Tibial artery (tissue), 4 donors: ENCODE measurements at regions not wholly inside any gene's neighbourhood (a gene's known extent, or its start where the extent isn't known, plus 50 kb on each side); places are given as distances from the start of the nearest gene placed in this dataset.

Source experiments
- DNase-seq, 2 donors: peaks; one replicate each; pipeline ENCODE4 v3.0.0-alpha.2; 2019
- H3K27ac ChIP-seq, 2 donors: fragments of 200-600 bp; sonication (generic) in 1 of 2; 1 replicate in 1 of 2; 2 replicates in 1 of 2; pipeline ENCODE4 v1.5.1; 2018 to 2019; ENCODE audit warnings: mild to moderate bottlenecking in 1 of 2
- H3K27me3 ChIP-seq, 2 donors: fragments of 200-600 bp; sonication (generic) in 1 of 2; one replicate each; pipeline versions ENCODE4 v1.5.1 to v1.6.0; 2016 to 2019
- H3K36me3 ChIP-seq, 3 donors: fragments of 200-600 bp; sonication (generic) in 2 of 3; one replicate each; pipeline ENCODE4 v1.5.1; 2016 to 2019; ENCODE audit warnings: mild to moderate bottlenecking in 2 of 3
- H3K4me1 ChIP-seq, 4 donors: fragments of 200-600 bp; sonication (generic) in 2 of 4; 1 replicate in 3 of 4; 2 replicates in 1 of 4; pipeline ENCODE4 v1.5.1; 2016 to 2019
- H3K4me3 ChIP-seq, 2 donors: fragments of 200-600 bp; sonication (generic) in 1 of 2; 1 replicate in 1 of 2; 2 replicates in 1 of 2; pipeline ENCODE4 v1.5.1; 2018 to 2019; ENCODE audit warnings: mild to moderate bottlenecking in 2 of 2
- H3K9me3 ChIP-seq, 3 donors: fragments of 200-600 bp; sonication (generic) in 1 of 3; one replicate each; pipeline ENCODE4 v1.5.1; 2016 to 2019
- intact Hi-C: fragments of 100-400 bp; cut with DNase I; formaldehyde crosslinking; loops from one replicate; pipeline ENCODE4 v1.15.0; 2023; ENCODE audit warnings: low total_unique reads
- TF ChIP-seq, protein P1 (sequence below), 2 experiments: fragments of 200-600 bp in 1 of 2; fragments of 450-650 bp in 1 of 2; IDR thresholded peaks; one replicate each; pipeline ENCODE4 v1.5.1; 2017 to 2019; ENCODE audit warnings: antibody characterized with exemption in 2 of 2, mild to moderate bottlenecking in 1 of 2, moderate library complexity in 1 of 2

DNA sequence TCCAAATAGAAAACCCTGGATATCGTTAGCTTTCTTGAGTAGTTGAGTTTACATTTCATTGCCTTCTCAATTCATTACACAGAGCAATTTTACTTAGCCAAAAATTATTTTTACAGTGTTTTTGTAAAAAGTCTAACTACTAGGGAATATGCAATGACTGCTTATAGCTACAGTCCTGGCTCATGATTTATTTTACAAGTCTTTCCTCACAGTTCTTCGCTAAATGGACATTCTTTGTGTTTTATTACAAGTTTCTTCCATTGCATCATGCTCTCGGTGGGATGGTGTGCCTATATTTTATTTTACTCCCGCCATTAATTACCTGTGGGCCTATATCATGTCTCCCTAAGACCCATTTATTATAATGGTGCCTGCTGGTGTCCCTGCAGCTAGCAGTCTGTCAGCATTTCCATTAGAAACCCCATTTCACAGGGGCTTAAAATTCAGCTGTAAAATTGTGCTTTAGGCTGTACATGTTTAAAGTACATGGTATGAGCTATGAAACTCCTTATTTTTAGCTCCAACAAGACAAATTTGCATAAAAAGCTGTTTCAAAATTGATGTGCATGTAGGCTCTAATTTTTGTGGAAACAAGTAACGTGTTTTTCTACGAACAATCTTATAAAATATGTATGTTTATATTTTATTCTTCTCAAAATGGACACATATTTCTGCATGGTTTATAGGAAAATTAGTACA lies 227.4 kb downstream of the SLC7A11 start:
- no peak for DNase-seq
- TF ChIP-seq, protein P1, sequence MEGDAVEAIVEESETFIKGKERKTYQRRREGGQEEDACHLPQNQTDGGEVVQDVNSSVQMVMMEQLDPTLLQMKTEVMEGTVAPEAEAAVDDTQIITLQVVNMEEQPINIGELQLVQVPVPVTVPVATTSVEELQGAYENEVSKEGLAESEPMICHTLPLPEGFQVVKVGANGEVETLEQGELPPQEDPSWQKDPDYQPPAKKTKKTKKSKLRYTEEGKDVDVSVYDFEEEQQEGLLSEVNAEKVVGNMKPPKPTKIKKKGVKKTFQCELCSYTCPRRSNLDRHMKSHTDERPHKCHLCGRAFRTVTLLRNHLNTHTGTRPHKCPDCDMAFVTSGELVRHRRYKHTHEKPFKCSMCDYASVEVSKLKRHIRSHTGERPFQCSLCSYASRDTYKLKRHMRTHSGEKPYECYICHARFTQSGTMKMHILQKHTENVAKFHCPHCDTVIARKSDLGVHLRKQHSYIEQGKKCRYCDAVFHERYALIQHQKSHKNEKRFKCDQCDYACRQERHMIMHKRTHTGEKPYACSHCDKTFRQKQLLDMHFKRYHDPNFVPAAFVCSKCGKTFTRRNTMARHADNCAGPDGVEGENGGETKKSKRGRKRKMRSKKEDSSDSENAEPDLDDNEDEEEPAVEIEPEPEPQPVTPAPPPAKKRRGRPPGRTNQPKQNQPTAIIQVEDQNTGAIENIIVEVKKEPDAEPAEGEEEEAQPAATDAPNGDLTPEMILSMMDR (IDR thresholded peaks at IDR 0.05): no peak
- intact Hi-C loops: no loop called here
- Histone ChIP-seq H3K36me3 (no peaks in the 10 kb centered on the region), H3K4me3 (no peak overlapping the region), H3K9me3 (no peaks in the 10 kb centered on the region), H3K27me3 (no peaks in the 10 kb centered on the region), H3K4me1 (peaks cover 0 to 20% (median 1%) of the 10 kb centered on the region in 4 donors), H3K27ac (no peak overlapping the region)

DNA sequence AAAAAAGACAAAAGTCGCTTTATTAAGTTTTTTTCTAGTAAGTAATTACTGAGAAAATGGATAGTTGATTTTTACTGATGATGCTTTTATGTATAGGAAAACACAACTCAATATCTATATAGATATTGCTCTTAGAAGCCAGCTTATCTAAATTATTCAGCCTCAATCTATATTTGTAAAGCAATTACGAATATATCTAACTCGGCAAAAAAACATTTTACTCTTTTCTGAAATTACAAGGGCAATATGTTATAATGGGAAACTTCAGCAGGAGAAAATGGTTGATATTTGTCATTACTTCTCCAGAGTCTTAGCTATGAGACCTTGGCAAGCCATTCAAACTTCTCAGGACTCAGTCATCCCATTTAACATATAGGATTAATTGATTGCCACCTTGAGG lies 228.5 kb downstream of the SLC7A11 start:
- Histone ChIP-seq H3K27ac (no peak overlapping the region), H3K4me3 (no peak overlapping the region), H3K9me3 (no peaks in the 10 kb centered on the region), H3K27me3 (no peaks in the 10 kb centered on the region), H3K36me3 (no peaks in the 10 kb centered on the region), H3K4me1 (peaks cover 0 to 20% (median 1%) of the 10 kb centered on the region in 4 donors)
- no peak for DNase-seq
- TF ChIP-seq, protein P1 (IDR thresholded peaks at IDR 0.05): no peak
- intact Hi-C loops: no loop called here

DNA sequence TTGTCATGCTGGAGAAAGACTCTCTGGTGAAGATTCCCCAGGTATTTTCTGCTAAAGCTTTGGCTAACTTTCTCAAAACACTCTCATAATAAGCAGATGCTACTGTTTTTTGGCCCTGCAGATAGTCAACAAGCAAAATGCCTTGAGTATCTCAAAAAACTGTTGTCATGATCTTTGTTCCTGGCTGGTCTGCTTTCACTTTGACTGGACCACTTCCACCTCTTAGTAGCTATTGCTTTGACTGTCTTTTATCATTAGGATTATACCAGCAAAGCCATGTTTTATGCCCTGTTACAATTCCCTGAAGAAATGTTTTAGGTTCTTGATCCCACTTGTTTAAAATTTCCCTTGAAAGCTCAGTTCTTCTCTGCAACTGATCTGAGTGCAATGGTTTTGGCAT lies 231.5 kb downstream of the SLC7A11 start:
- no peak overlapping the region for H3K4me3 ChIP-seq
- H3K27me3 ChIP-seq: no peaks in the 10 kb centered on the region
- DNase-seq: no peak
- H3K36me3 ChIP-seq: no peaks in the 10 kb centered on the region
- intact Hi-C loops: no loop called here
- no peaks in the 10 kb centered on the region for H3K9me3 ChIP-seq
- H3K27ac ChIP-seq: no peak overlapping the region
- H3K4me1 ChIP-seq: peaks cover 0 to 17% (median 1%) of the 10 kb centered on the region in 4 donors
- TF ChIP-seq, protein P1 (IDR thresholded peaks at IDR 0.05): no peak

DNA sequence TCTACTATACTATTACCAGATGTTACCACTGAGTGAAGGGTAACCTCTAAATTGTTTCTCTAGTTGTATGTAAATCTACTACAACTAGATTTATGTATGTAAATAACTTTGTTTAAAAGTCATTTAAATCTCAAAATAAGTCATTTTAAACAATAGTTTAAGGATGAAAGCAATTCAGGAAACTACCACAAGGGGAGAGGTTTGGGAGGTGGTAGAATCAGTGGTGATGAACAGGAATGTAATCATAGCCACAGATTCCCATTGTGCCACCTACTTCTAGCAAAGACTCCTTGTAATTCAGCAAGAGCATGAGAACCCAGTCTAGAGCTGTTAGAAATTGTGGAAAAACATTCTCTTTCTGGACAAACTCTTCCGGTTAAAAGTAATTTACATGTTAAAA lies 234.6 kb downstream of the SLC7A11 start:
- Histone ChIP-seq H3K9me3 (no peaks in the 10 kb centered on the region), H3K27ac (no peak overlapping the region), H3K4me1 (no peaks in the 10 kb centered on the region), H3K27me3 (no peaks in the 10 kb centered on the region), H3K36me3 (no peaks in the 10 kb centered on the region), H3K4me3 (no peak overlapping the region)
- TF ChIP-seq, protein P1 (IDR thresholded peaks at IDR 0.05): no peak
- intact Hi-C loops: no loop called here
- DNase-seq: no peak

DNA sequence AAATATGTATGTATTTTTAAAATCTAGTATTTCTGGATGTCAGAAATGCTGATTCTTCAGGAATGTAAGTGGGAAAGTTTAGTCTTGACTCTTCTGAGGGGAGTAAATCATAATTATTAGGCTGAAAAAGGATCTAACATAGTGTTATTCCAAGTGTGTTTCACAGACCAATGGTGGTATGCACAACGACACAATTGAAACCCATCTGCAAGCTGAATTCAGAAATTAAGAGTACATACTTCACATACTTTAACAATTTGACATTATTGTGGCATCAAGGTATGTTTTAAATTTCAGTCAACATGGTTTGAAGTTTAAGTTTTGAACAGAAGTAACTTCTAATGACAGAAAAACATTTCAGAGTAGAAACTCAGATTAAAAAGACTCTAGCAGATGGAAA lies 236.7 kb downstream of the SLC7A11 start:
- intact Hi-C loops: no loop called here
- H3K4me1 ChIP-seq: no peaks in the 10 kb centered on the region
- no peak overlapping the region for H3K27ac ChIP-seq
- DNase-seq: no peak
- H3K27me3 ChIP-seq: no peaks in the 10 kb centered on the region
- H3K4me3 ChIP-seq: no peak overlapping the region
- no peaks in the 10 kb centered on the region for H3K9me3 ChIP-seq
- no peaks in the 10 kb centered on the region for H3K36me3 ChIP-seq
- TF ChIP-seq, protein P1 (IDR thresholded peaks at IDR 0.05): no peak
